Activated gamma-delta T cell treated with Interleukin-2 at 50 U/mL for 16 hours (primary cell): ENCODE measurements at regions not wholly inside any gene's neighbourhood (a gene's known extent, or its start where the extent isn't known, plus 50 kb on each side); places are given as distances from the start of the nearest gene placed in this dataset.
"Not testable (repeated sequence)": the region's sequence is repeated elsewhere in the genome, so short reads cannot be mapped to it uniquely, and the experiment has no call there.

Experiments
- DNase-seq: peaks from one replicate; pipeline ENCODE4 v3.0.0-alpha.2; 2020

- DNase-seq: no peak
Observed at GRCh38 chr3:66860771-66861170, 137.3 kb upstream of the KBTBD8 start.

- DNase-seq: no peak
Observed at GRCh38 chr3:66863205-66864111, 134.6 kb upstream of the KBTBD8 start.

DNA sequence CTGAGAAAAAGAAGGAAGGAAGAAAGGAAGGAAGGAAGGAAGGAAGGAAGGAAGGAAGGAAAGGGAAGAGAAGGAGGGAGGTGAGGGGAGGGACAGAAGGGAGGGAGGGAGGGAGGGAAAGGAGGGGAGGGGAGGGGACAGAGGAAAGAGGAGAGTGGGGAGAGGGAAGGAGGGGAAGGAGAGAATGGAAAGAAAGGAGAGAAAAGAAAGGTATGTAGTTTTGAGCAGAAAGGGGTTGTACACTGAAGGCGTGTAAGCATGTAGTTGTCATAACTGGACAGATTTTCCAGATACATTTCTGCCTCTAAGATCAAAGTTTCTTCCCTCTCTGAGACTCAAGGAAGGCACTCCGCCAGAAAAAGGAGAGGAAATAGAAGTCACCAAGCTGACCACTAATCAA is 113.4 kb upstream of the KBTBD8 start:
- no peak for DNase-seq

DNA sequence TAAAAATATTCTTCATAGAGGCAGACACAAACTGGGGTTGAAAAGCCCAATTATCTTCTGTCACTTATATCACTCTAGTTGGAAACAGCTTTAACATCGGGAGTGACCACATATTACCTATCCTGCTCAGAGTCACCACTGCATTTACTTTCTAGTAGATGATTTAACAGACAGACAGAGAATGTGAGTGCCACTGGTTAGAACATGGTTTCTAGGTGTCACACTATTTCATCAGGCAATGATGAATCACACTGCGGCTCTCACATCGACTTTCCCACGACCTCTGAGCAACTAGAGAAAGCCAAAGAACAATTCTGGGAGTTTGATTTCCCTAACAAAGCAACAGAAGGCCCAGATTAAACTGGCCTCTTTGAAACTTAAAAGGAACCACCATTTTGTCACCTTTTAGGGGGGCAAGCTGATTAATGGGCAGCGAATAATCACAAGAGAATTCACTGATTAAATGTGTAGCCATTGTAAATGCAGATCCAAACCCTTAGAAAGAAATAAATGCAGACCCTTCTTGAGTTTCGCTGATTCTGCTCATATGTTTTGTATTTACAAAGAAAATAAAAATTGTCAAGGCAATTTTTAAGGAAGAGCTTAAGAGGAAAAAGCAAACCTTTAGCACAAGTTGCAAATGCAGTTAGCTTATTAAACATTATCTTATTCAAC is 112.6 kb upstream of the KBTBD8 start:
- DNase-seq: no peak

- no peak for DNase-seq
Observed at GRCh38 chr3:66889750-66890494, 108.2 kb upstream of the KBTBD8 start.

DNA sequence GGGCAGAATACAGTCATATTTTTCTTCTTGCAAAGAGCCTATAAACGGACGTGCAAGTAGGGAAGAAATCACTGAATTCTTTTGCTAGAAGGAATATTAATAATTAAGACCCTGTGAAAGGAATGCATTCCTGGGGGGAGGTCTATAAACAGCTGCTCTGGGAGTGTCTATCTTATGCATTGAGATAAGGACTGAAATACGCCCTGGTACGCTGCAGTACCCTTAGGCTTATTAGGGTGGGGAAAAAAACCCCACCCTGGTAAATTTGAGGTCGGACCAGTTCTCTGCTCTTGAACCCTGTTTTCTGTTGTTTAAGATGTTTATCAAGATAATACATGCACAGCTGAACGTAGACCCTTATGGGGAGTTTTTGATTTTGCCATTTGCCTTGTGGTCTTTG is 100.0 kb upstream of the KBTBD8 start:
- DNase-seq: no peak

- no peak for DNase-seq
Observed at GRCh38 chr3:66904336-66904735, 93.8 kb upstream of the KBTBD8 start.

DNA sequence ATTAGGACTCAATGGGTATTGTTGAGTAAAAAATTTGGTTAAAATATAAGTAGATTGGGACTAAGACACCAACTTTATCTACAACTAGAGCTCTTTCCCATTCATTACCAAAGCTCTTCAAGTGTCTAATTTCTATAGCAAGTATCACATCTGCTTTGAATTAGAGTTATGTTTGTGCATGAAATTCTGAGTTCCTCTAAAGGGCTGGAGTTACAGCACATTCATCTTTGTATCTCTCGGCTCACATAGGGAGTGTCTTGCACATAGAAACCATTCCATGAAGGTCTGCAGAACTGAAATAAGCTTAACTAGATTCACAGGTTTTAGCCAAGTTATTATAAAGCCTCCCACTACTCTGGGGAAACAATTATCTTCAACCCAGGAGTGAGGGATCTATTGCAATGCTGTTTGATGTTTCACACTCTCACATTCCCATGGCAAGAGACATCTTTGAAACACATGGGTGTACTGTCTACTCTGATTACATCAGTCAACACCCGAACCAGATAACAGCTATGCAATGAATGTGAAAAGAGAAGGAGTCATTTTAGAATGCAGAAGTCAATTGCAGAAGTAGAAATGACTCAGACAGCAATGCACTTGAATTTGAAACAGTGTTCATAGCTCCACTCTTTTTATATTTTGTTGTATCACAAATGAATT is 93.1 kb upstream of the KBTBD8 start:
- DNase-seq: no peak

DNA sequence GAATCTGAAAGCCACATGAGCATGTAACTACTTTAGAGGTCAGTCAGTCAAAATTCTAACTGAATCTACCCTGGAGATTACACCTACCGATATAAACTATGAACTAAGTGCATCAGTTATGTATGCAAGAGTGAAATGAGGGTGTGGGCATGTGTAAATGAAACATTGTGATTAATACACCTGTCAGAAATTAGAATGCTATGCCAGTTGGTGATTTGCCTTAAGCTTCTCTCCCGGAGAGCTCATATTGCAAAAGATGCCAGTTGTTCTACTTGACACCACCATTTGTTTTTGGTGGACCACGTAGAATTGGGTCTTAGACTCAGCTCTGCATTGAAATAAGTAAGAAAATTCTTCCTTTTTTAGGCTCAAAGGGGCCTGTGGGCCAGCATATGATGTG is 91.0 kb upstream of the KBTBD8 start:
- DNase-seq: no peak

DNA sequence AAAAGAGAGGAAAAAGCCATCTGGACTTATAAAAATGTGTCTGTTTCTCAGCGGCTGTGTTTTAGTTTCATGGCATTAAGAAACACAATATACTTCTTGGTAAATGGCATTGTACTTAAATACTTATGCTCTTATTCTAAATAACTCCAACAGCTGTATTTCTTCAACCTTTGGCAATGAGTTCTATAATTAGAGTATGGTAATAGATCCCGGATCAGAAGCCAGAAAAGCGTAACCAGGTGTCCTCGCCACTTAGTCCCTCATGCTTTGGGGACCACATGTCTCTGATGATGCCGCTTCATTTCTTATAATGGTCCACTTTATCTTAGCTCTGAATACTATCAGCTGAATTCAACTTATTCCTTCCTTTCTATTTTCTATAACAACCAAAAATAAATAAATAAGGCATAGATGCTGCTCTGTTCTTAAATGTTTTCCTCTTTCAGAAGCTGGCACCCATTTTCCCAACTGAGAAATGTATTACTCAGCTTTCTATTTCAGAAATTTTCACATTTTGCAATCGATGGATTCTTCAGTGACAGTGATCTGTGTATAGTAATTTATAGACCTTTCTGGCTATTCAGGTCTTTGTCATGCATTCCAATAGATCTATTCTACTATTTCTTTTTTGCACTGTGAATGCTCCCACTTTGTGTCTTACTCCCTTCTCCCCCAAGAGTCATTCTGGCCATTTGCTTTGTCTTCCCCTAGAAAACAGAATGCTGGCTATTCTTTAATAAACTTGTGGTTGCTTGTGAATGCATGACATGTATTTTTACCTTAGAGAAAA is 87.6 kb upstream of the KBTBD8 start:
- DNase-seq: no peak

DNA sequence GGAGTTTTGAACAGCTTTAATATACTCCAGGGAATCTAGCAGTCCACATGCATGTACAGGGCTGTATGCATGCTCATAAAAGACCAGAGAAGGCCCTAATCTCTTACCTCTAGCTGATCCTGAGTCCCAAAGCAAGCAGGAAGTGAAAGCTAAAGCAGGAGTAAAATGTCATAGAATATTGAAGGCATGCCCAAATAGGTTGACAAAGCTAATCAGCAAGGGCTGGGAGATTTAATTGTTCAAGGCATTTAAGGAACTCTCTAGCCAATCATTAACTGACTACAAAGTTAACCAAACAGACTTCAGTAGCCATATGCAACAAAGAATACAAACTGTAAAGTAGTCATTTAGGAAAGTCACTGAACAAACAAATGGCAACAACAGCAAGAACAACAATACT is 85.8 kb upstream of the KBTBD8 start:
- no peak for DNase-seq

GRCh38 chr3:66922058-66922457 is 76.0 kb upstream of the KBTBD8 start:
- DNase-seq: no peak

- no peak for DNase-seq
Observed at GRCh38 chr3:66923969-66924368, 74.1 kb upstream of the KBTBD8 start.

DNA sequence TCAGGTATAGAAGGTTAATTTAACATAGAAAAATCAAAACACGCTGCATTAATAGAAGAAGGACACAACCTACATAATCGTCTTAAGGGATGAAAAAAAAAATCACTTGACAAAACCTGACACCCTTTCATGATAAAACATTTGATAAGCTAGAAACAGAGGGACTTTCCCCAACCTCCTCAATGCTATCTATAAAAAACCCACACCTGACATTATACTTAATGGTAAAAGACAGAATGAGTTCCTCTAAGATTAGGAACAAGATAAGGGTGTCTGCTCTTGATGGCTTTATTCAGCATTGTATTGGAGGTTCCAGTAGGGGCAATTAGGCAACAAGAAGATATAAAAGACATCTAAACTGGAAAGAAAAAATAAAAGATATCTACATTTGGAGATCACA is 69.9 kb upstream of the KBTBD8 start:
- no peak for DNase-seq

DNA sequence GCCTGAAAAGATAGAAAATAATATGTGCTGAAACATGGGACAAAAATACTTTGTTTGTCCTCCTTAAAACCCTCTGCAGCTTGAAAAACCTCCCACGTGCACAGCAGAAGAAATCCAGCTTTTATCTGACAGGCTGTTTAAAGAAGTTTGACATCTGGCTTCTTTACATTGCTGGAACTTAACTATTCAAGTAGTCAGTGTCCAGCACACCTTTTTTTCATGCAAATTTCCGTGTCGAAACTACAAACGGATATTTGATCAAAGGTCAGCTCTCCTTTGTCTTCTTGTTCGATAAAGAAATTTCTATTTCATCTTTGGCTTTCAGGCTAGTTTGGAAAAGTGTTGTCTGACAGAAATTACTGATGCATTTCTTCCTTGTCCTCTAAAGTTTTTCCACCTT is 66.8 kb upstream of the KBTBD8 start:
- DNase-seq: no peak

DNA sequence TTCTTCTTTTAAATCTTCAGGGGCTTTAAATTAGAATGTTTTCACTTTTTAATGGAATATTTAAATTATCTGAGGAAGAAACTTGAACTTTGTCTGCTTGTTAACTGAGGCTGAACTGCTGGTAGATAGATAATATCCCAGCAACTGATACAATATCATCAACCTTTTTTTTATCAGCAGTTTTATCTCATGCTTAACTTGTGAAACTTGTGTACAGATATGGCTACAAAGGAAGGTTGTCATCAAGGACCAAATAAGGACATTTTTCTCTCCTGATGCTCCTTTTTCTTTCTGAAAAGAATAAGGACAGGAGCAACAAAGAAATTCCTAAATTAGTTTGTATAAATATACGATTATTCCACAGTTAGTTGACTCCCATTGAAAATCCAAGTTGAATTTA is 66.4 kb upstream of the KBTBD8 start:
- no peak for DNase-seq

DNA sequence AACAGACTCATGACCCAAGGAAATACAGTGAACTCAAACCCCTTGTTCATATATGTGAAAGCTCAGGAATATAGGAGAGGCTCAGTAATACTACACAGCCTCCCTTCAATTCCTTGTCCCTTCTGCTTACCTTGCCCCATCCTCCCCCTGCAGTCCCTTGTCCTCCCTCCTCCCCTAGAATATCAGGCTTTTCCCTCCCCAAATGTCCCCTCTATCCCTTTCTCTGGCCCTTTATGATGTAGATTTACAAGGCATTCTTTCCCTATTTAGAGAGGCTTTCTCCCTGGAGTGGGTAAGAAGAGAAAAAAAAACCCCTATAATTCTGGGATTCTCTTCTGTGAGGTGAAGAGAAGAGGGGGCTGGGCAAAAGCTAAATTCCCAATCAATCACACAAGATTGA is 64.9 kb upstream of the KBTBD8 start:
- no peak for DNase-seq

DNA sequence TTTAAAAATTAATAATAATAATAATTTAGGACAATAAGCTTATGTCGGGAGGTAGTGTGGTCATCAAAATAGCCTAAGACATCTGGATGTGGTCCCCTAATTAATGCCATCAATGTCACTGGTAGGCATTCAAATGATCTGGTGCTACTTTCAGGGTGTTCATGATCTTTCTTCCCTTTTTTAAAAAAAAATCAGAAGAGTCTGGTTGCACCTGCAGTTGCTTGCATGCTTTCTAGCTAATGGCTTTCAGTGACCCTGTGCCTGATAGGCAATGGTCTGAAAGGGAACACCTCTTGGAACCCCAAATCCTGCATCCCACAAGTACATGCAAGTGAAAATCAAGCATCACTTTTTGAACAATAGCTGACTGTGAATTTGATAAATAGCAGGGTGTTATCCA is 64.1 kb upstream of the KBTBD8 start:
- DNase-seq: no peak

DNA sequence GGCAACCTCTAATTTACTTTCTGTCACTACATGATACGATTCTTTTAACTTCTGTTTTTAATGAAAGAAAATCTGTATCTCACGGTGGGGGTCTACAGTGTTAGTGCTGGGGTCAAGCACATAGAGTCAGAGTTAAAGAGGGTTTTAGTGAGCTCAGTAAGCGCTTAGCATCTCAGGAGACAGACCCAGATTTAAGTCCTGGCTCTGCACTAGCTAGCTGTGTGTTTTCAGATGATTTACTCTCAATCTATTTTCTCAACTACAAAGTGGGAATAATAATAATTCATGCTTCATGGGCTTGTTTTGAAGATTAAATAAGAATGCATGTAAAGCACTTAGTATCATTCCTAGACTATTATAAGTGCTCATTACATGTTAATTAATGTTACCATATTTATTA is 63.4 kb upstream of the KBTBD8 start:
- no peak for DNase-seq

- not testable (repeated sequence) for DNase-seq
Observed at GRCh38 chr3:66937041-66937440, 61.1 kb upstream of the KBTBD8 start.

GRCh38 chr3:66938338-66938963 is 59.7 kb upstream of the KBTBD8 start:
- DNase-seq: peak; percentile 16

- no peak for DNase-seq
Observed at GRCh38 chr3:66948041-66948440, 50.1 kb upstream of the KBTBD8 start.
